HUES48 (cell line): ENCODE measurements at regions not wholly inside any gene's neighbourhood (a gene's known extent, or its start where the extent isn't known, plus 50 kb on each side); places are given as distances from the start of the nearest gene placed in this dataset.

Source experiments
- H3K27ac ChIP-seq: one replicate; pipeline ENCODE4 v1.7.0; 2013; ENCODE audit warnings: low read depth, low read length, inconsistent platforms
- H3K27me3 ChIP-seq: 2 replicates; pipeline ENCODE4 v1.6.1; 2013; ENCODE audit warnings: mild to moderate bottlenecking, low read length; ENCODE audit not compliant: control insufficient read depth, insufficient read depth
- H3K36me3 ChIP-seq: 2 replicates; pipeline ENCODE4 v1.6.1; 2013; ENCODE audit warnings: low read length; ENCODE audit not compliant: control insufficient read depth, insufficient read depth
- H3K4me1 ChIP-seq: 2 replicates; pipeline ENCODE4 v1.6.1; 2013; ENCODE audit warnings: mild to moderate bottlenecking, low read length; ENCODE audit not compliant: control insufficient read depth, insufficient read depth
- H3K4me3 ChIP-seq: 2 replicates; pipeline ENCODE4 v1.5.1; 2013; ENCODE audit warnings: mild to moderate bottlenecking, low read depth, low read length
- H3K9ac ChIP-seq: 2 replicates; pipeline ENCODE4 v1.6.1; 2013; ENCODE audit warnings: mild to moderate bottlenecking, low read depth, low read length, moderate library complexity
- H3K9me3 ChIP-seq: 2 replicates; pipeline ENCODE4 v1.6.1; 2013; ENCODE audit warnings: low read length; ENCODE audit not compliant: control insufficient read depth, insufficient read depth

- Histone ChIP-seq H3K9me3 (no peaks in the 10 kb centered on the region), H3K27me3 (no peaks in the 10 kb centered on the region), H3K9ac (no peak overlapping the region), H3K36me3 (no peaks in the 10 kb centered on the region), H3K27ac (no peak overlapping the region), H3K4me3 (no peak overlapping the region), H3K4me1 (no peaks in the 10 kb centered on the region)
Observed at GRCh38 chr16:74123826-74124225, 172.8 kb upstream of the PSMD7 start.

- no peak overlapping the region for H3K27ac ChIP-seq
- no peaks in the 10 kb centered on the region for H3K36me3 ChIP-seq
- H3K9me3 ChIP-seq, result no peaks in the 10 kb centered on the region
- no peak overlapping the region for H3K4me3 ChIP-seq
- H3K27me3 ChIP-seq, result no peaks in the 10 kb centered on the region
- no peaks in the 10 kb centered on the region for H3K4me1 ChIP-seq
- H3K9ac ChIP-seq, result no peak overlapping the region
Observed at GRCh38 chr16:74123195-74123594, 173.4 kb upstream of the PSMD7 start.

- no peaks in the 10 kb centered on the region for H3K27me3 ChIP-seq
- H3K4me3 ChIP-seq, result no peak overlapping the region
- H3K27ac ChIP-seq, result no peak overlapping the region
- H3K4me1 ChIP-seq, result no peaks in the 10 kb centered on the region
- no peaks in the 10 kb centered on the region for H3K36me3 ChIP-seq
- H3K9ac ChIP-seq, result no peak overlapping the region
- H3K9me3 ChIP-seq, result no peaks in the 10 kb centered on the region
Observed at GRCh38 chr16:74117798-74118197, 178.8 kb upstream of the PSMD7 start.

GRCh38 chr16:74113545-74113944, 183.1 kb upstream of the PSMD7 start:
- Histone ChIP-seq H3K4me3 (no peak overlapping the region), H3K36me3 (no peaks in the 10 kb centered on the region), H3K4me1 (no peaks in the 10 kb centered on the region), H3K27me3 (no peaks in the 10 kb centered on the region), H3K9ac (no peak overlapping the region), H3K27ac (no peak overlapping the region), H3K9me3 (no peaks in the 10 kb centered on the region)

GRCh38 chr16:74111456-74111982, 185.1 kb upstream of the PSMD7 start:
- Histone ChIP-seq H3K4me1 (peaks cover 3% of the 10 kb centered on the region; the same call in 1 of the 2 replicates), H3K4me3 (no peak overlapping the region)

GRCh38 chr16:74107795-74108610, 188.6 kb upstream of the PSMD7 start:
- no peak overlapping the region for H3K4me3 ChIP-seq
- H3K9me3 ChIP-seq, result no peaks in the 10 kb centered on the region
- H3K9ac ChIP-seq, result no peak overlapping the region

More at GRCh38 chr16:74111456-74111982, 185.1 kb upstream of the PSMD7 start:
- no peak overlapping the region for H3K27ac ChIP-seq
- no peaks in the 10 kb centered on the region for H3K27me3 ChIP-seq
- no peaks in the 10 kb centered on the region for H3K36me3 ChIP-seq
- H3K9ac ChIP-seq, result no peak overlapping the region
- H3K9me3 ChIP-seq, result no peaks in the 10 kb centered on the region

GRCh38 chr16:74104022-74104421, 192.6 kb upstream of the PSMD7 start:
- Histone ChIP-seq H3K9ac (no peak overlapping the region), H3K4me1 (peaks cover 39% of the 10 kb centered on the region), H3K27me3 (no peaks in the 10 kb centered on the region), H3K4me3 (no peak overlapping the region), H3K9me3 (no peaks in the 10 kb centered on the region), H3K36me3 (no peaks in the 10 kb centered on the region), H3K27ac (no peak overlapping the region)

More at GRCh38 chr16:74107795-74108610, 188.6 kb upstream of the PSMD7 start:
- Histone ChIP-seq H3K27ac (no peak overlapping the region), H3K4me1 (peaks cover 3% of the 10 kb centered on the region; the same call in 1 of the 2 replicates), H3K27me3 (no peaks in the 10 kb centered on the region), H3K36me3 (no peaks in the 10 kb centered on the region)

GRCh38 chr16:74101379-74102137, 195.1 kb upstream of the PSMD7 start:
- H3K4me1 ChIP-seq, result peaks cover 47% of the 10 kb centered on the region
- H3K9me3 ChIP-seq, result no peaks in the 10 kb centered on the region
- no peaks in the 10 kb centered on the region for H3K27me3 ChIP-seq
- H3K27ac ChIP-seq, result peak overlapping the region; percentile 91
- no peaks in the 10 kb centered on the region for H3K36me3 ChIP-seq
- peak overlapping the region; percentile 18 for H3K4me3 ChIP-seq
- H3K9ac ChIP-seq, result no peak overlapping the region; the same call in 1 of the 2 replicates

GRCh38 chr16:74100395-74101326, 196.0 kb upstream of the PSMD7 start:
- 0 out of 2 replicates have a peak overlapping the region, but pooled peaks have one; percentile 18 for H3K4me3 ChIP-seq
- no peaks in the 10 kb centered on the region for H3K9me3 ChIP-seq
- no peaks in the 10 kb centered on the region for H3K27me3 ChIP-seq
- H3K27ac ChIP-seq, result peak overlapping the region; percentile 91
- peaks cover 47% of the 10 kb centered on the region for H3K4me1 ChIP-seq
- H3K36me3 ChIP-seq, result no peaks in the 10 kb centered on the region
- no peak overlapping the region; the same call in 1 of the 2 replicates for H3K9ac ChIP-seq

- Histone ChIP-seq H3K4me1 (peaks cover 47% of the 10 kb centered on the region), H3K4me3 (no peak overlapping the region), H3K27ac (peak overlapping the region; percentile 91), H3K9me3 (no peaks in the 10 kb centered on the region), H3K27me3 (no peaks in the 10 kb centered on the region), H3K36me3 (no peaks in the 10 kb centered on the region), H3K9ac (no peak overlapping the region)
Observed at GRCh38 chr16:74099530-74099929, 197.1 kb upstream of the PSMD7 start.
